GM18861 (cell line): ENCODE measurements at regions not wholly inside any gene's neighbourhood (a gene's known extent, or its start where the extent isn't known, plus 50 kb on each side); places are given as distances from the start of the nearest gene placed in this dataset.
"Not testable (repeated sequence)": the region's sequence is repeated elsewhere in the genome, so short reads cannot be mapped to it uniquely, and the experiment has no call there.

Experiments used
- ATAC-seq: cut with Tn5 transposase; IDR thresholded peaks from one replicate; pipeline ENCODE4 v1.9.1; 2021; ENCODE audit not compliant: unreplicated experiment

GRCh38 chr6:84581494-84582259 is 182.7 kb downstream of the TBX18 start:
- peak; percentile 64 for ATAC-seq

- ATAC-seq: no peak
Observed at GRCh38 chr6:84579404-84579803, 185.0 kb downstream of the TBX18 start.

DNA sequence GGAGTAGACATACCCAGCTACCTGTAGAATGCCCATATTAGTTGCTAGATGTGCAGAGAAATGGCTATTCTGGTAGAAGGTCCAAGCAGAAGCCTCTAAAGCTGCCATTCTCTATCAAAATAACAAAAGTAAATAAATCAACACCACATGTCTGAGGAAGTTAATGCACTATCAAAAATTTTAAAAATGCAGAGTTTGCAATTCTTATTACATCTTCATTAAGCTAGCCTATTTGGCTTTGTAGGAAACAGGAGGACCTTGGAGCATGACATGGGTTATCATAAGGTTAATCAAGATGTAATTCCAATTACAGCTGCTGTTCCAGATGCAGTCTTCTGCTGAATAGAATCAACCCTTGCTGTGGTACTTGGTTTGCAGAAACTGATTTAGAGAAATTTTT is 188.4 kb downstream of the TBX18 start:
- no peak for ATAC-seq

GRCh38 chr6:84575264-84575663 is 189.1 kb downstream of the TBX18 start:
- ATAC-seq: peak; percentile 100

DNA sequence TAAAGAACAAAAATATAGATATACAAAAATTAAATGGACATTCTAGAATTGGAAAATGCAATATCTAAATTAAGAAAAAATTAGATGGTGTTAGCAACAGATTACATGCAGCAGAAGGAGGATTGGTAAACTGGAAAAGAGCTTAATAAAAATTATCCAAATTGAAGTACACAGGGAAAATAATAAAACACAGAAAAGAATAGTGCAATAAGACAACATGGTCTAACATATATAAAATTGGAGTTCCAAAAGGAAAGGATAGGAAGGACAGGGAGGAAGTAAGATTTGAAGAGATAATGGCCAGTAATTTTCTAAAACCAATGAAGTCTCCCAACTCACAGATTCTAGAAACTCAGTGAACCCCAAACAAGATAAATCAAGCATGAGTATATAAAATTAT is 194.5 kb downstream of the TBX18 start:
- ATAC-seq: no peak

DNA sequence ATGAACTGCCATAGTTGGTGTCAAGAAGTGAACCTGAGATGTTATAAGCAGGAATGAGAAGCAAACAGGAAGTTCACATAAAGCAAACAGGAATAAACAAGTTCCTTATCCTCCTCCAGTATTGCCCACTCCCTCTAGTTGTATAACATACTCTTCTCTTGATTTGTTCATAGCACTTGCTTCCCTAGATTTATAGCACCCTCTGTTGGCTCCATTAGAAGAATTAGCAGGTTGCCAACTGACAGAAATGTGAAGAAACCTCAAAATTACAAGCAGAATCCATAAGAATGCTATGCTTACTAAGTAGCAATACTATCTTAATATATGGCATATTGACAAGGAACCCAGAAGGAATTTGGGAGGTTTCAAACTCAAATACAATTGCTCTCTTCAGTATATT is 195.4 kb downstream of the TBX18 start:
- ATAC-seq: no peak

DNA sequence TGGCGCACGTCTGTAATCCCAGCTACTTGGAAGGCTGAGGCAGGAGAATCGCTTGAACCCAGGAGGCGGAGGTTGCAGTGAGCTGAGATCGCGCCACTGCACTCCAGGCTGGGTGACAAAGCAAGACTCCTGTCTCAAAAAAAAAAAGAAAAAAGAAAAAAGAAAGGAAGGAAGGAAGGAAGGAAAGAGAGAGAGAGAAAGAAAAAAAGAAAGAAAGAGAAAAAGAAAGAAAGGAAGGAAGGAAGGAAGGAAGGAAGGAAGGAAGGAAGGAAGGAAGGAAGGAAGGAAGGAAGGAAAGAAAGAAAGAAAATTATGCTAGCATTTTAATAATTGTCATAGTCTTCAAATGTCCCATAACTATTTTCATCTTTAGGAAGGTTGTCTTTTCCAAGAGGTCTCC is 198.7 kb downstream of the TBX18 start:
- not testable (repeated sequence) for ATAC-seq

GRCh38 chr6:84560436-84561390 is 203.7 kb downstream of the TBX18 start:
- ATAC-seq: no peak

- ATAC-seq: no peak
Observed at GRCh38 chr6:84556541-84557335, 207.7 kb downstream of the TBX18 start.

DNA sequence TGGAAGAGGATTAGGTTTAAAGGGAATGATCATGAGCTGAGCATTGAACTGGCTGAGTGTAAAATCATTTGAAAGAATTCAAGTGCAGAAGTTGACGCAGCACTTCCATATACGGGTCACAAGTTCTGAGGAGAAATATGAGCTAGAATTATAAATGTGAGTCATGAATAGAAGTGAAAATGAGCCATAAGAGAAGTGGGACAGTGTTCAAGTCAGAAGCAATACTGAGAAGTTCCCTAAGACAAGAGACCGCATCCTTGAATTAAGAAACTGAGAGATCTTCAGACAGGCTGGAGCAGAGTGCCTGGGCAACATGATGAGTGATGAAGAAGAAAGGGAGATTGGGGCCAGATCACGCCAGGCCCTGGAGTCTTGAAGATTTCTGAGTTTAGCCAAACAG is 209.7 kb downstream of the TBX18 start:
- ATAC-seq: no peak

- ATAC-seq: no peak
Observed at GRCh38 chr6:84554074-84554473, 210.3 kb downstream of the TBX18 start.

DNA sequence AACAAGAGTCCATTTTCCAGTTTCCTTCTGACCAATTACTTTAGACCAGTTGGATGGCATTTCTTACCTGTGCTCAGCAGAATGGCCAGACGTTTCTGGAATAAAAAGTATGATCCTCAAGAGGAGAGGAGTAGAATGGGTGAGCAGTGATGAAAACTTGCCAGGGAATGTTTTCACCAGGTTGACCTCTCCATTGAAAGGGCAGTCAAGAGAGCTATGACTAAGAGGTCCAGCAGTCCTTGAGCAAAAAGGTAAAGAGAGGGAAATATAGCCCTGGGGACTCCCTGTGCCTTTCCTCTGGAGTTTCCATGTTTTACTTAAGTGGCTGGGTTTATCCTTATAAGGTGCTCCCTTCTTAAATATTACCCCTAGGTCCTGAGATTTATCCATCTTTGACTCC is 210.9 kb downstream of the TBX18 start:
- ATAC-seq: no peak

- ATAC-seq: no peak
Observed at GRCh38 chr6:84551797-84552196, 212.6 kb downstream of the TBX18 start.

GRCh38 chr6:84549917-84550316 is 214.5 kb downstream of the TBX18 start:
- ATAC-seq: no peak

- ATAC-seq: no peak
Observed at GRCh38 chr6:84547341-84547801, 217.0 kb downstream of the TBX18 start.

GRCh38 chr6:84546427-84546914 is 217.9 kb downstream of the TBX18 start:
- no peak for ATAC-seq

DNA sequence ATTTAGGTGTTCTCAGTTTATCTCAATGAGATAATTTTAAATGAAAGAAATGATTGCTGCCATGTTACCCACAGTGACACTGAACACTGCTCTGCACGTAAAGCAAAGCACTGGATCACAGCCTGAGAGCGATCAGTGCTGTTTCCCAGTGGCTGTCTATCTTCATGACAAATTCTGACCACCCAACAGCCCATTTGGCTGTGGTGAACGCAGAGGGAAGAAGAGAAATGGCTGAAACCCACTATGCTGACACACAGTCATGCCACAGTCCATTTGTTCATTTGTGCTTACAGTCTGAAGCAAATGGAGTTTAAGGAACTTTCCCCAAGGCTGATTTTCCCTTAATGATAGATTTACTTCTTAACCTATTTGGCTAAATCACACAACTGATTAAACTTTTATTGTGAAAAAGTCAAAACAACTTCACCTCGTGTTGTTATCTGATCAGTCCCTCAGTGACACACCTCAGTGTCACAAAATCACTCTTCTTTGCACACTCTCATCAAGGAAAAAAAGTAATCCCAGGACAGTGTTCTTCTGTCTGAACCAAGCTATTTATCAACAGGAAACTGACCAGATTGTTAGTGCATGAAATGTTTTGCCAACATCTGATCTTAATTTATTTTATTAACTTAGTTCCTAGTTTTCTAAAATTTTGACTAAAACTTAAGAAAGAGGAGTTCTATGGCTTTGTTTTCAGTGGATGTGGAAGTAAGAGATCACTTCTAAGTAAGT is 225.1 kb downstream of the TBX18 start:
- no peak for ATAC-seq

DNA sequence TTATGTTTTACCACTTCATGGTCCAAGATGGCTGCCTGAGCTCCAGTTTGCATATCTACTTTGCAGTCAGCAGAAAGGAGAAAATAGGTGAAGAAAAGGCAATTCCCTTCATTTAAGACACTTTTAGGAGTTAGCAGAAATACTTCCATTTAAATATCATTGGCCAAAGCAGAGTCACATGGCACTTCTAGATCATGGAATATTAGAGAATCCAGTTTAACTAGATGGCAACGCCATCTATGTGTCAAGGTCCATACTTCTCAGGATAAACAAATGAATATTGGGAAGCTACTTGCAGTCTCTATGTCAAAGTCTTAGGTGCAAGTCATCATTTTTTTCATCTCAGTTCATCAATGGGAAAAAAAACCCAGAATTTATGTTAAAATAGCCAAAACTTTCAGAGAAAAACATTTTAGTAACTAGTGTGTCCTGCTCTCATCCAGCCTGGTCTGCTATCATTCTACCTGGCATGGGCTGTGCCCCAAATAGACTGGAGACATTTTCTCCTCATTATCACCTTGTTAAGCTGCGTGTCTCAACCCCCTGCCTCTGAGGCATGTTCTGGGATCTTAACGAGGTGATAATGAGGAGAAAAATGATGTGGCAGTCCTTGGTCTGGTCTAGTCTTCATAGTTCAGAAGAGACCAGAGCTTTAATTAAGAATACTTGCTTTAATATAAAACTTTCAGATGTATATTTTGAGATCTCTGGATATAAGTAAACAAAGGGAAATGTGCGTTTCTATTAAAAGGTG is 227.3 kb downstream of the TBX18 start:
- ATAC-seq: no peak

GRCh38 chr6:84528201-84528600 is 236.2 kb downstream of the TBX18 start:
- no peak for ATAC-seq

GRCh38 chr6:84526631-84527030 is 237.8 kb downstream of the TBX18 start:
- ATAC-seq: no peak
